MCF 10A (cell line): ENCODE measurements at regions not wholly inside any gene's neighbourhood (a gene's known extent, or its start where the extent isn't known, plus 50 kb on each side); places are given as distances from the start of the nearest gene placed in this dataset.

ENCODE experiments used
- BruUV-seq: library from RNA; stranded (reverse); fragments of 400-500 nt; replicated peaks from 2 replicates; lab custom pipeline; 2021; lab: Mats Ljungman, UMichigan
- CTCF ChIA-PET: fragments of 300-600 bp; sonication (Branson Sonifier 250); formaldehyde crosslinking; extraction: SDS; loops from one replicate; lab custom pipeline; 2021; ENCODE audit warnings: antibody characterized with exemption, inconsistent platforms; lab: Yijun Ruan, JAX
- POLR2A ChIA-PET: fragments of 300-600, 350-650 bp; sonication (Branson Sonifier 250); formaldehyde crosslinking; extraction: SDS; loops from one replicate; lab custom pipeline; 2020; ENCODE audit warnings: antibody characterized with exemption, inconsistent platforms; lab: Yijun Ruan, JAX
- DNase-seq: peaks from one replicate; pipeline ENCODE4 v3.0.0-alpha.2; 2018; ENCODE audit not compliant: unreplicated experiment
- H3K27ac Mint-ChIP-seq: one replicate; pipeline ENCODE4 v1.8.0; 2022; ENCODE audit warnings: mild to moderate bottlenecking, low read depth, mixed read lengths; ENCODE audit not compliant: unreplicated experiment
- H3K27me3 Mint-ChIP-seq: one replicate; pipeline ENCODE4 v1.8.0; 2022; ENCODE audit warnings: mixed read lengths; ENCODE audit not compliant: insufficient read depth, unreplicated experiment
- H3K36me3 Mint-ChIP-seq: one replicate; pipeline ENCODE4 v1.8.0; 2022; ENCODE audit warnings: mild to moderate bottlenecking, moderate library complexity, mixed read lengths; ENCODE audit not compliant: insufficient read depth, unreplicated experiment
- H3K4me1 Mint-ChIP-seq: one replicate; pipeline ENCODE4 v1.8.0; 2022; ENCODE audit warnings: mixed read lengths; ENCODE audit not compliant: insufficient read depth, unreplicated experiment
- H3K4me3 Mint-ChIP-seq: one replicate; pipeline ENCODE4 v1.8.0; 2022; ENCODE audit warnings: mild to moderate bottlenecking, moderate library complexity, mixed read lengths; ENCODE audit not compliant: unreplicated experiment
- H3K9me3 Mint-ChIP-seq: one replicate; pipeline ENCODE4 v1.8.0; 2022; ENCODE audit warnings: mixed read lengths; ENCODE audit not compliant: unreplicated experiment
- intact Hi-C: fragments of 100-400 bp; cut with micrococcal nuclease; formaldehyde crosslinking; loops from 2 replicates; pipeline ENCODE4 v1.14.1; 2022
- TF ChIP-seq, protein P1 (sequence below): fragments of 200-600 bp; IDR thresholded peaks from one replicate; pipeline ENCODE4 v1.8.0; 2022; ENCODE audit warnings: antibody characterized with exemption, mild to moderate bottlenecking; ENCODE audit not compliant: unreplicated experiment

DNA sequence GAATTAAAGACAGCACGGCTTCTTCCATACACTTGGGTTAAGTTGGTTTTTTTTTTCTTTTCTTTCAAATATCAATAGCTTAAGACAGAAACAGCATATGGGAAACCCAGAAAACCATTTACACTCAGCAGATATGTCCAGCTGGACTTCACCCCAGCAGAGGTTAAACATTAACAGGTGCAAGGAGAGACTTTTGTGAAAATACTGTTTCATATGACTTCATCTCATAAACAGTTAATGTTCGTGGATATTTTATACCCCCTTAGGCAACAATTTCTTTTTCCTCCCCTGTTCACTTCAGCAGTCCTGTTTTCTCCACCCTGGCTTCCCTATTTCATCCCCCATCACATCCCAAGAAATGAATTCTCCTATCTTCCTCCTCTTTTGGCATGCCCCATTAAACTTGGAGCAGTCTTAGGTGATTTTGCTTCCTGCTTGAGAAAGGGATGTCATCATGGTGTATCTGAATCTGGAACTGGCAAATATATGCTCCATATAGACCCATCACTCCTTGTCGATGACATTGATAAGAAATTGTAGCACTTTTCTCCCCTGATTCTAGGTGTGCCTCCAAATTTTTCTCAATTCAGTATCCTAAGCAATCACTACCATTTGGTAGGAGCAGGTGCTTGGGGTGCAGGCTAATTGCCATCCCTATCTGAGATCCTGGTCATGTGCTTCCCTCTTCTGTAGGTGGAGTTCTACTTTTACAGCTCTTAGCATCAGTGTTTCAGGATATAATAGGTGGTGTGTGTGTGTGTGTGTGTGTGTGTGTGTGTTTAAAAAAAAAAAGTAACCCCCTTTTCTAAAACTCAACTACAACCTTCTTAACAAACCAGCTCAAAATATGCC, 67.9 kb downstream of the BMP4 start:
- POLR2A ChIA-PET: interaction anchor here (0.7 kb wide), 1 partner anchor 59 kb away, joined by 4 read pairs; no protein-coding TSS in a partner anchor
- Mint-ChIP-seq H3K9me3 (no peaks in the 10 kb centered on the region), H3K4me3 (no peak overlapping the region), H3K27ac (no peak overlapping the region), H3K36me3 (no peaks in the 10 kb centered on the region), H3K27me3 (no peaks in the 10 kb centered on the region), H3K4me1 (peaks cover 1% of the 10 kb centered on the region)
- TF ChIP-seq, protein P1, sequence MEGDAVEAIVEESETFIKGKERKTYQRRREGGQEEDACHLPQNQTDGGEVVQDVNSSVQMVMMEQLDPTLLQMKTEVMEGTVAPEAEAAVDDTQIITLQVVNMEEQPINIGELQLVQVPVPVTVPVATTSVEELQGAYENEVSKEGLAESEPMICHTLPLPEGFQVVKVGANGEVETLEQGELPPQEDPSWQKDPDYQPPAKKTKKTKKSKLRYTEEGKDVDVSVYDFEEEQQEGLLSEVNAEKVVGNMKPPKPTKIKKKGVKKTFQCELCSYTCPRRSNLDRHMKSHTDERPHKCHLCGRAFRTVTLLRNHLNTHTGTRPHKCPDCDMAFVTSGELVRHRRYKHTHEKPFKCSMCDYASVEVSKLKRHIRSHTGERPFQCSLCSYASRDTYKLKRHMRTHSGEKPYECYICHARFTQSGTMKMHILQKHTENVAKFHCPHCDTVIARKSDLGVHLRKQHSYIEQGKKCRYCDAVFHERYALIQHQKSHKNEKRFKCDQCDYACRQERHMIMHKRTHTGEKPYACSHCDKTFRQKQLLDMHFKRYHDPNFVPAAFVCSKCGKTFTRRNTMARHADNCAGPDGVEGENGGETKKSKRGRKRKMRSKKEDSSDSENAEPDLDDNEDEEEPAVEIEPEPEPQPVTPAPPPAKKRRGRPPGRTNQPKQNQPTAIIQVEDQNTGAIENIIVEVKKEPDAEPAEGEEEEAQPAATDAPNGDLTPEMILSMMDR: no peak
- DNase-seq: no peak
- intact Hi-C loops: no loop called here
- CTCF ChIA-PET: interaction anchor here (0.6 kb wide), 1 partner anchor 270 kb away, joined by 3 read pairs; no protein-coding TSS in a partner anchor
- no TSS peak for BruUV-seq

DNA sequence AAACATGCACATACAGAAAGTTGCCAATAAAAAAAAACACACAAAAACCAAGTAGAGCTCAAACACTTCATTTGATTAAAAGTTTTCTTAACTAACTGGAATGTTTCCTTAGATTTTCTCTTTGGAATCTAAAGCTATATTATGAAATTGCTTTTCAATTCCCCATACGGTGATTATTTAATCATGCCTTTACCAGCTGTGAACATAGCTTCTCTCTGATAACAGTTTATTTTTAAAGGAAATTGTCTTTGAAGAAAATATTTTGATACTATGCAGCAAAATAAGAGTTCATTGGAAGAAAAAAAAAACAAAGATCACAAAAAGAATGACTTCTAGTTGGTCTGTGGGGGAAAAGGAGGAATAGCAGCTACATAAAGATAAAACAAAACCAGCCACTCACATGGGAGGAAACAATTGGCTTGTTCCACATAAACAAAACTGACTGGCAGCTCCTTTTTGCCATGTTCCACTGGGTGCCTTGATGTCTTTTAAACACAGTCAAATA, 71.4 kb downstream of the BMP4 start:
- intact Hi-C loops: no loop called here
- Mint-ChIP-seq H3K27ac (no peak overlapping the region), H3K9me3 (no peaks in the 10 kb centered on the region), H3K4me3 (no peak overlapping the region), H3K27me3 (no peaks in the 10 kb centered on the region), H3K4me1 (no peaks in the 10 kb centered on the region), H3K36me3 (no peaks in the 10 kb centered on the region)
- TF ChIP-seq, protein P1: no peak
- BruUV-seq: no TSS peak
- CTCF ChIA-PET: no interaction called here
- no peak for DNase-seq
- POLR2A ChIA-PET: no interaction called here

DNA sequence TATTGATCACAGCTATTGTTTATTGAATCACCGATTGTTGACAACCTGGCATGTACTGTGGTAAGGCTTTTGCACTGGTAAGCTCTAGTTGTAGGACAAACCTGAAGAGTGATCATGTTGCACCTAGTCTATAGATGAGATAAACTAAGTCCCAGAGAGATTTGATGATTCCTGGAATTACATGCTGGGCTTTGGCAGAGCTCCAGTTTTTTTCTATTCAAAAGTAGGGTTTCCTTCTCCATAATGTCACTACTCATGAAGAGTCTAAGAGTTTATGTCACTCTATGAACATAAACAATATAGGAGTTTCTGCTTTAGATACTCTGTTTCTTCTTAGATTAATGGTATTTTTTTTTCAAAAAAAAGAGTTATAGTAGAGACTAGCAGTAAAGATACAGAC, 72.0 kb downstream of the BMP4 start:
- intact Hi-C loops: no loop called here

DNA sequence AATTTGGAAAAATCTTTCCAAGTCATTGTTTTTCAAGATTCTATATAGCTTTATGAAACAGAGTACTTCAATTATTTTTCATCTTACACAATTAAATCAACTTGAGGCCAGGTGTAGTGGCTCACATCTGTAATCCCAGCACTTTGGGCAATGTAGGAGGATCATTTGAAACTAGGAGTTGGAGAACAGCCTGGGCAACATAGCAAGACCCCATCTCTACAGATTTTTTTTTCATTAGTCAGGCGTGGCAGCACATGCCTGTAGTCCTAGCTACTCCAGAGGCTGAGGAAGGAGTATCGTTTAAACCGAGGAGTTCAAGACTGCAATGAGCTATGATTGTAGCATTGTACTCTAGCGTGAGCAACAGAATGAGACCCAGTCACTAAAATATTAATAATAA, 72.9 kb downstream of the BMP4 start:
- ChIA-PET POLR2A (no interaction called here), CTCF (interaction anchor here (0.8 kb wide), 1 partner anchor 91 kb away, joined by 3 read pairs; no protein-coding TSS in a partner anchor)
- intact Hi-C loops: no loop called here

More for the DNA sequence above, 72.0 kb downstream of the BMP4 start:
- Mint-ChIP-seq H3K4me1 (no peaks in the 10 kb centered on the region), H3K9me3 (no peaks in the 10 kb centered on the region), H3K27ac (no peak overlapping the region), H3K36me3 (no peaks in the 10 kb centered on the region), H3K4me3 (no peak overlapping the region), H3K27me3 (no peaks in the 10 kb centered on the region)
- BruUV-seq: no TSS peak
- CTCF ChIA-PET: no interaction called here
- POLR2A ChIA-PET: interaction anchor here (0.6 kb wide), 1 partner anchor 19 kb away, joined by 4 read pairs; no protein-coding TSS in a partner anchor
- TF ChIP-seq, protein P1: no peak
- no peak for DNase-seq

More for the DNA sequence above, 72.9 kb downstream of the BMP4 start:
- BruUV-seq: no TSS peak
- no peaks in the 10 kb centered on the region for H3K9me3 Mint-ChIP-seq
- no peaks in the 10 kb centered on the region for H3K36me3 Mint-ChIP-seq
- no peak overlapping the region for H3K4me3 Mint-ChIP-seq
- TF ChIP-seq, protein P1: no peak
- H3K27me3 Mint-ChIP-seq: no peaks in the 10 kb centered on the region
- H3K4me1 Mint-ChIP-seq: no peaks in the 10 kb centered on the region
- no peak overlapping the region for H3K27ac Mint-ChIP-seq
- DNase-seq: no peak
